ENCODE measurements at regions not wholly inside any gene's neighbourhood (a gene's known extent, or its start where the extent isn't known, plus 50 kb on each side); places are given as distances from the start of the nearest gene placed in this dataset.

DNA sequence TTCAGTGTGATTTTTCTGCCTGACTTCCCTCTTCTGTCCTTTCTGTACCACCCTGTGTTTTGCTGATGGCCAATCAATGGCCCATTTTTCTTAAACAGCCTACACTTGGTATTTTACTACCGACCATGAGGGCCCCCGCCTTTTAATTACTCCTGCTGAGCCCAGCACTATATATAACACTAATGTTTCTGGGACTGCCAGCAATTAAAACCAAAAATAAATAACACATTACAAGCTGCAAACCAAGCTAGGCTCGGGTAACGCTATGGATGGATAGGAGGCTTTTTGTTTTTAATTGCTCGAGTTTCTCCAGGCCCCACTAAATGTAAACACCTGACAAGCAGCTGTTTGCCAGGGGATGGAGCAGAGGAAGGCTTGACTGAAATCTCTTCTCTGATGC lies 915.4 kb upstream of the AUTS2 start:
- DNase-seq (no peak), ATAC-seq (replicated peaks) (no peak)
- Mint-ChIP-seq H3K4me1 (ENCODE audit: low read depth in 2 of 2) (no peaks in the 10 kb centered on the region), H3K27me3 (no peaks in the 10 kb centered on the region), H3K27ac (no peak overlapping the region), H3K4me3 (no peak overlapping the region), H3K9me3 (peaks cover 0 to 7% of the 10 kb centered on the region in 2 donors), H3K36me3 (ENCODE audit: insufficient read depth) (no peaks in the 10 kb centered on the region)

GRCh38 chr7:68684246-68684839 lies 913.9 kb upstream of the AUTS2 start:
- ATAC-seq (replicated peaks), result no peak
- no peak for DNase-seq
- H3K4me3 Mint-ChIP-seq, result no peak overlapping the region

GRCh38 chr7:68684996-68685395 lies 913.3 kb upstream of the AUTS2 start:
- DNase-seq, result no peak
- peaks cover 0 to 15% of the 10 kb centered on the region in 2 donors for H3K9me3 Mint-ChIP-seq
- H3K27me3 Mint-ChIP-seq, result no peaks in the 10 kb centered on the region
- no peak for ATAC-seq (replicated peaks)
- no peaks in the 10 kb centered on the region for H3K36me3 Mint-ChIP-seq (ENCODE audit: insufficient read depth)
- H3K4me3 Mint-ChIP-seq, result no peak overlapping the region
- no peak overlapping the region for H3K27ac Mint-ChIP-seq
- H3K4me1 Mint-ChIP-seq (ENCODE audit: low read depth in 2 of 2), result no peaks in the 10 kb centered on the region

More at GRCh38 chr7:68684246-68684839, 913.9 kb upstream of the AUTS2 start:
- Mint-ChIP-seq H3K27ac (no peak overlapping the region), H3K9me3 (peaks cover 0 to 15% of the 10 kb centered on the region in 2 donors), H3K27me3 (no peaks in the 10 kb centered on the region), H3K36me3 (ENCODE audit: insufficient read depth) (no peaks in the 10 kb centered on the region), H3K4me1 (ENCODE audit: low read depth in 2 of 2) (no peaks in the 10 kb centered on the region)

DNA sequence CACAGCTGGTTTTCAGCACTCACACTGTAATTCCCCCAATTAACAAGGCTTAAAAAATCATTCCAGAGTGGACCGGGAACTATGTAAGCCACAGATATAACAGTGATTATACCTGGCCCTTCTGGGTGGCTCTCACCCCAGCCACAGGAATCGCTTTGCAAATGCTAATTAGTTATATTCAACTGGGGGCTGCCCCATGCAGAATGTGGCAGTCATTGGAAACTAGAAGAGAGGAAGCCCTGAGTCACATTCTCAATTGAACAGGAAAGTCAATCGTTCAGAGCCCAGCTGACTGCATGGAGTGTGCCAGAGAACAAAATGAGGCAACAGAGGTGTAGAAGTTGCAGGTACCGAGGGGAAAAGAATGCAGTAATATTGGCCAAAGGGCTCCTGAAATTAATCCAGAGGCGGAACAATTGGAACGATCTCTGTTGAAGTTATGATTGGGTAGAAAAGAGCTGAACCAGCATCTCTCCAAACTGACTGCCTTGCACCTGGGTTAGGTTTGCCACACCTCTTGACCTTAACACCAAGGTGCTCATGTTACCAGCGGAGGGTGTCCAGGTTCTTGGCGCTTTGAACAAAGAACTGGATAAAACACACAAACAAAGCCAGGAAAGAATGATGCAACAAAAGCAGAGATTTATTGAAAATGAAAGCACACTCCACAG lies 909.7 kb upstream of the AUTS2 start:
- Mint-ChIP-seq H3K4me3 (no peak overlapping the region), H3K4me1 (ENCODE audit: low read depth in 2 of 2) (no peaks in the 10 kb centered on the region), H3K36me3 (ENCODE audit: insufficient read depth) (no peaks in the 10 kb centered on the region), H3K9me3 (peaks cover 0 to 15% of the 10 kb centered on the region in 2 donors), H3K27ac (no peak overlapping the region), H3K27me3 (no peaks in the 10 kb centered on the region)
- no peak for ATAC-seq (replicated peaks)
- no peak for DNase-seq

DNA sequence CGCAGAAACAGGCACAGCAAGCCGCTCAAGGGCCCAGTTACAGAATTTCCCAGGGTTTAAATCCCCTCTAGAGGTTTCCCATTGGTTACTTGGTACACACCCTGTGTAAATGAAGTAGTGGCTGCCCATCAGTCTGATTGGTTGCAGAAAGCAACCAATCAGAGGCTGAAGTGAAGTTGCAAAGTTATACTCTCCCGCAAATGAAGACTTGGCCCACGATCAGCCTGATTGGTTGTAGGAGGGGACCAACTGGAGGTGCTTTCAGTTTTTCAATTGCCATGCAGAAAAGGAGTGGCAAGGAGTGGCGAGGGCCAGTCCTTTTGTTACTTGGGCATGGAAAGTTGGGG lies 909.2 kb upstream of the AUTS2 start:
- no peak overlapping the region for H3K4me3 Mint-ChIP-seq
- no peaks in the 10 kb centered on the region for H3K4me1 Mint-ChIP-seq (ENCODE audit: low read depth in 2 of 2)
- H3K27me3 Mint-ChIP-seq, result no peaks in the 10 kb centered on the region
- ATAC-seq (replicated peaks), result no peak
- no peaks in the 10 kb centered on the region for H3K36me3 Mint-ChIP-seq (ENCODE audit: insufficient read depth)
- DNase-seq, result no peak
- H3K27ac Mint-ChIP-seq, result no peak overlapping the region
- H3K9me3 Mint-ChIP-seq, result peaks cover under 1 to 15% of the 10 kb centered on the region in 2 donors

DNA sequence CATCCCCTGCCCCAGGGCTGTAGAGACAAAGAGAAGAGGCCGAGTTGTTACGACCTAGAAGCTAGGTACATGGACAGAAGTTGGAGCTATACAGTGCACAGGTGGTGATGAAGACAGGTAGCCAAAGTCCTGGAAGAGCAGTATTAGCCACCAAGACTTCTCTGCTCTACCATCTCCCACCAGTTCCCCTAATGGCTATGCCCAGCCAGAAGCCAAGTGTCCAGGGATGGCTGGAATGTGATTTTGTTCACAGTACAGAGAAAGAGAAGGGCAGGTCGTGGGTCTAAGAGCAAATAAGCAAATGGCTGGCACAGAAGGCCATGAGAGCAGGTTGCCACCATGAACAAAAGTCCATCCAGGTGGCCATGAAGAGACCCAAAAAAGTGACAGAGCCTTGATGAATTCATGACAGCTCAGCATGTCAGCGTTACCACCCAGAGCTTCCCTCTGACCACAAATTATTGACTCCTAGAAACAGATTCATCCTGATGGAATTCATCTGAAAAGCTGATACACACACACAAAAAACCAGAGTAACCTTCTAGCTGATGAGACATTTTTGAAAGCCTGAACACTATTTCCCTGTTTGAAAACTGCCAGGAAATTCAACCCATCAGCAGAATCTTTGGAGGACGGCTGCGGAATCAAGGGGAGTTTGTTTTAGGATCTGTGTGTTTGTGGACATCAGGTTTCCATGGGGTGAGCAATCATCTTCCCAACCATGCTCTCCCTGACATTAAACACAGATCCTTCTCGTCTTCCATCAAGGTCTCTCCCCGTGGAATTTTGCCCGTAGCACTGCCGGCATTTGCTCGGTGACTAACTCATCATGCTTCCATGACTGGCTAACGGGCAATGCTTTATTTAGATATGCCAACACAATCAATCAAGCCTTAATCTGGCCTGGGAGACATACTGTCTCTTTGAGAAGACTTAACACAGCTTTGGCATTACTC lies 906.7 kb upstream of the AUTS2 start:
- Mint-ChIP-seq H3K36me3 (ENCODE audit: insufficient read depth) (no peaks in the 10 kb centered on the region), H3K4me3 (no peak overlapping the region)

GRCh38 chr7:68692511-68692910 lies 905.8 kb upstream of the AUTS2 start:
- Mint-ChIP-seq H3K36me3 (ENCODE audit: insufficient read depth) (no peaks in the 10 kb centered on the region), H3K4me1 (ENCODE audit: low read depth in 2 of 2) (no peaks in the 10 kb centered on the region), H3K27me3 (no peaks in the 10 kb centered on the region), H3K4me3 (no peak overlapping the region), H3K27ac (no peak overlapping the region), H3K9me3 (peaks cover 17 to 18% of the 10 kb centered on the region in 2 donors)
- DNase-seq, result no peak
- no peak for ATAC-seq (replicated peaks)

More for the DNA sequence above, 906.7 kb upstream of the AUTS2 start:
- Mint-ChIP-seq H3K9me3 (peaks cover 13 to 20% of the 10 kb centered on the region in 2 donors), H3K27me3 (no peaks in the 10 kb centered on the region), H3K4me1 (ENCODE audit: low read depth in 2 of 2) (no peaks in the 10 kb centered on the region), H3K27ac (no peak overlapping the region)
- no peak for ATAC-seq (replicated peaks)
- no peak for DNase-seq

DNA sequence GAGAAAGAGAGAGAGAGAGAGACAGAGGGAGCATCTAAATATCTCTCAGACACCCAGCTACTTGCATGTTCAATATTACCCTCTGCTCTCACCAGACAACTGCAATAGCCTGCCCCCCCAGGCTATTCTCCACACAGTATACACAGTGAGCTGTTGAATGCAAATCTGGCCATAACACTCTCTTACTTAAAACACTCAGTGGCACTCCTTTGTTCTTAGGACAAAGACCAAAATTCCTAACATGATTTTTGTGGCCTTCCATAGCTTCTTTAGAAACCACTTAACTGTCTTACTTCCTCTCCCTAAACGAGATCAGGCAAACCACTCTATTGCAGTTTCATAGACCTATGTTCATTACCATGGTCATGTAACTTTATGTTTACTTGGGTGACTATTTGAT lies 903.6 kb upstream of the AUTS2 start:
- Mint-ChIP-seq H3K4me3 (no peak overlapping the region), H3K9me3 (peaks cover 10 to 18% of the 10 kb centered on the region in 2 donors), H3K27me3 (no peaks in the 10 kb centered on the region), H3K27ac (no peak overlapping the region), H3K36me3 (ENCODE audit: insufficient read depth) (no peaks in the 10 kb centered on the region), H3K4me1 (ENCODE audit: low read depth in 2 of 2) (no peaks in the 10 kb centered on the region)
- ATAC-seq (replicated peaks) (no peak), DNase-seq (no peak)

GRCh38 chr7:68697796-68698280 lies 900.4 kb upstream of the AUTS2 start:
- Mint-ChIP-seq H3K9me3 (peaks cover 10 to 18% of the 10 kb centered on the region in 2 donors), H3K4me3 (no peak overlapping the region), H3K36me3 (ENCODE audit: insufficient read depth) (no peaks in the 10 kb centered on the region), H3K4me1 (ENCODE audit: low read depth in 2 of 2) (no peaks in the 10 kb centered on the region), H3K27me3 (no peaks in the 10 kb centered on the region), H3K27ac (no peak overlapping the region)
- DNase-seq (no peak), ATAC-seq (replicated peaks) (no peak)

DNA sequence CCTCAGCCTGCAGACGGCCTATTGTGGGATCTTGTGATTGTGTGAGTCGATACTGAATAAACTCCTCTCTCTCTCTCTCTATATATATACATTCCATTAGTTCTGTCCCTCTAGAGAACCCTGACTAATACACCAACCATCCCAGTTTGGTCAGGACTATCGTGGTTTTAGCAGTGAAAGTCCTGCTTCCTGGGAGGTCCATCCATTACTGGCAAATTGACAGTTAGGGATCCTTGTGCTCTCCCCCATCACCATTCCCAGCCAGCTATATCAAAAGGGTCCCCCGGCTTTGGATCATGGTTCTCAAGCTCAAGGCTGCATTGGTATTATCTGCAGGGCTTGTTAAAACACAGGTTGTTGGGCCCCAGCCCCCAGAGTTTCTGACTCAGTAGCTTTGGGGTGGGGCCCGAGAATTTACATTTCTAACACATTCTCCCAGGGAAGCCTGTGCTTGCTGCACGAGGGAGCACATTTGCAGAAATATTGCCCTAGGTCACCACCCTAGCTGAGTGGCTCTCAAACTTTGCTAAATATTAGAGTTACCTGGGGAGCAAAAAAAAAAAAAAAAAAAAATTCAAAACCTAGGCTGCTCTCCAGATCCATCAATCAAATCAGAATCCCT lies 899.1 kb upstream of the AUTS2 start:
- DNase-seq, result no peak
- Mint-ChIP-seq H3K4me1 (ENCODE audit: low read depth in 2 of 2) (no peaks in the 10 kb centered on the region), H3K36me3 (ENCODE audit: insufficient read depth) (no peaks in the 10 kb centered on the region), H3K9me3 (peaks cover 10 to 17% of the 10 kb centered on the region in 2 donors), H3K27me3 (no peaks in the 10 kb centered on the region), H3K27ac (no peak overlapping the region), H3K4me3 (no peak overlapping the region)
- ATAC-seq (replicated peaks), result no peak

DNA sequence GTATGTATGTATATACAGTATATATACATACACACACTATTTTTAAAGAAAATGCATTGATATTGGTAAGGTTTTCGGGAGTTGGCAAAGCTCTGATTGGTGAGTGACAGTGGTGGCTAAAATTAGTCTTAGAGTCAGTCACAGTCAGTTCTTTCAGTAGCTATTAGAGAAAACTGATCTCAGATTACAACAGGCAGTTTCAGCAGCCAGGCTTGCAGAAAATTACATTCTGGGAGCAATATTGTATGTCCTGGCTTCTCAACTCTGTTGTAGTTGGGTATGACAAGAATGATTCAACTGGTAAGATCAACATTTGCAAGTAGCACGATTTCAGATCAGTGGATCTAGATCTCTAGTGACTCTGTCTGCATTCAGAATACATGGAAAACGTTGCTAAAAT lies 897.9 kb upstream of the AUTS2 start:
- Mint-ChIP-seq H3K27ac (no peak overlapping the region), H3K4me1 (ENCODE audit: low read depth in 2 of 2) (no peaks in the 10 kb centered on the region), H3K4me3 (no peak overlapping the region), H3K36me3 (ENCODE audit: insufficient read depth) (no peaks in the 10 kb centered on the region), H3K9me3 (peaks cover 4 to 9% of the 10 kb centered on the region in 2 donors), H3K27me3 (no peaks in the 10 kb centered on the region)
- ATAC-seq (replicated peaks) (no peak), DNase-seq (no peak)

GRCh38 chr7:68706291-68706690 lies 892.0 kb upstream of the AUTS2 start:
- DNase-seq, result no peak
- peaks cover 8 to 12% of the 10 kb centered on the region in 2 donors for H3K9me3 Mint-ChIP-seq
- no peaks in the 10 kb centered on the region for H3K4me1 Mint-ChIP-seq (ENCODE audit: low read depth in 2 of 2)
- no peak overlapping the region for H3K4me3 Mint-ChIP-seq
- H3K27ac Mint-ChIP-seq, result no peak overlapping the region
- H3K36me3 Mint-ChIP-seq (ENCODE audit: insufficient read depth), result no peaks in the 10 kb centered on the region
- no peak for ATAC-seq (replicated peaks)
- no peaks in the 10 kb centered on the region for H3K27me3 Mint-ChIP-seq

- no peak overlapping the region for H3K27ac Mint-ChIP-seq
- no peak overlapping the region for H3K4me3 Mint-ChIP-seq
- no peaks in the 10 kb centered on the region for H3K4me1 Mint-ChIP-seq (ENCODE audit: low read depth in 2 of 2)
- H3K27me3 Mint-ChIP-seq, result no peaks in the 10 kb centered on the region
- peaks cover 12 to 14% of the 10 kb centered on the region in 2 donors for H3K9me3 Mint-ChIP-seq
- ATAC-seq (replicated peaks) (no peak), DNase-seq (no peak)
- H3K36me3 Mint-ChIP-seq (ENCODE audit: insufficient read depth), result no peaks in the 10 kb centered on the region
Measured at GRCh38 chr7:68707159-68707558, 891.1 kb upstream of the AUTS2 start.

All from effector memory CD8-positive, alpha-beta T cell (primary cell).